Stimulated activated CD8-positive, alpha-beta memory T cell treated with anti-CD3 and anti-CD28 coated beads, Interleukin-4, amount 100 ng/mL, for 48 hours (primary cell): ENCODE measurements at regions not wholly inside any gene's neighbourhood (a gene's known extent, or its start where the extent isn't known, plus 50 kb on each side); places are given as distances from the start of the nearest gene placed in this dataset.

Source experiments
- DNase-seq: peaks from one replicate; pipeline ENCODE4 v3.0.0-alpha.2; 2020

- no peak for DNase-seq
Measured at GRCh38 chr14:53807108-53807507, 149.5 kb downstream of the BMP4 start.

GRCh38 chr14:53796734-53797133 is 159.9 kb downstream of the BMP4 start:
- no peak for DNase-seq

GRCh38 chr14:53793790-53794505 is 162.7 kb downstream of the BMP4 start:
- DNase-seq, result no peak

- no peak for DNase-seq
Measured at GRCh38 chr14:53792909-53793308, 163.7 kb downstream of the BMP4 start.

- DNase-seq, result no peak
Measured at GRCh38 chr14:53790731-53791500, 165.7 kb downstream of the BMP4 start.

GRCh38 chr14:53788566-53788965 is 168.1 kb downstream of the BMP4 start:
- DNase-seq, result no peak

- no peak for DNase-seq
Measured at GRCh38 chr14:53786045-53786444, 170.6 kb downstream of the BMP4 start.

- no peak for DNase-seq
Measured at GRCh38 chr14:53784688-53785087, 171.9 kb downstream of the BMP4 start.

- no peak for DNase-seq
Measured at GRCh38 chr14:53783256-53783655, 173.4 kb downstream of the BMP4 start.

GRCh38 chr14:53780051-53780555 is 176.5 kb downstream of the BMP4 start:
- no peak for DNase-seq

GRCh38 chr14:53779301-53779700 is 177.3 kb downstream of the BMP4 start:
- DNase-seq, result no peak

GRCh38 chr14:53778263-53778662 is 178.4 kb downstream of the BMP4 start:
- DNase-seq, result no peak

- DNase-seq, result no peak
Measured at GRCh38 chr14:53772936-53773335, 183.7 kb downstream of the BMP4 start.

- no peak for DNase-seq
Measured at GRCh38 chr14:53767566-53767965, 189.1 kb downstream of the BMP4 start.

- no peak for DNase-seq
Measured at GRCh38 chr14:53766601-53767000, 190.0 kb downstream of the BMP4 start.

GRCh38 chr14:53766106-53766505 is 190.5 kb downstream of the BMP4 start:
- no peak for DNase-seq

- DNase-seq, result no peak
Measured at GRCh38 chr14:53764846-53765245, 191.8 kb downstream of the BMP4 start.

- DNase-seq, result no peak
Measured at GRCh38 chr14:53758141-53758540, 198.5 kb downstream of the BMP4 start.

- DNase-seq, result no peak
Measured at GRCh38 chr14:53757732-53758131, 198.9 kb downstream of the BMP4 start.

GRCh38 chr14:53751650-53752049 is 205.0 kb downstream of the BMP4 start:
- no peak for DNase-seq

GRCh38 chr14:53748691-53749090 is 207.9 kb downstream of the BMP4 start:
- no peak for DNase-seq

- no peak for DNase-seq
Measured at GRCh38 chr14:53744857-53745256, 211.8 kb downstream of the BMP4 start.

GRCh38 chr14:53743371-53743770 is 213.3 kb downstream of the BMP4 start:
- DNase-seq, result no peak

- no peak for DNase-seq
Measured at GRCh38 chr14:53742233-53742620, 214.4 kb downstream of the BMP4 start.
